Smooth muscle cell (in vitro differentiated cells): ENCODE measurements at regions not wholly inside any gene's neighbourhood (a gene's known extent, or its start where the extent isn't known, plus 50 kb on each side); places are given as distances from the start of the nearest gene placed in this dataset.

Experiments used
- DNase-seq: peaks from one replicate; lab custom pipeline; 2025; ENCODE audit not compliant: unreplicated experiment; lab: John Stamatoyannopoulos, UW
- H2AFZ ChIP-seq: fragments of 200-600 bp; sonication (generic); 2 replicates; pipeline ENCODE4 v1.6.0; 2016; ENCODE audit warnings: antibody characterized with exemption, low read depth, mild to moderate bottlenecking
- H3F3A ChIP-seq: fragments of 200-600 bp; sonication (generic); 2 replicates; pipeline ENCODE4 v1.6.0; 2017; ENCODE audit warnings: antibody characterized with exemption, low read depth
- H3K27ac ChIP-seq: fragments of 200-600 bp; sonication (generic); 2 replicates; pipeline ENCODE4 v1.5.1; 2016; ENCODE audit warnings: low read depth, mild to moderate bottlenecking
- H3K27me3 ChIP-seq: fragments of 200-600 bp; sonication (generic); 2 replicates; pipeline ENCODE4 v1.6.1; 2016; ENCODE audit warnings: low read depth, mild to moderate bottlenecking
- H3K36me3 ChIP-seq: fragments of 200-600 bp; sonication (generic); 2 replicates; pipeline ENCODE4 v1.5.1; 2016; ENCODE audit warnings: low read depth
- H3K4me1 ChIP-seq: fragments of 200-600 bp; sonication (generic); 2 replicates; pipeline ENCODE4 v1.5.1; 2016; ENCODE audit warnings: low read depth
- H3K4me2 ChIP-seq: fragments of 200-600 bp; sonication (generic); 2 replicates; pipeline ENCODE4 v1.6.0; 2016; ENCODE audit warnings: mild to moderate bottlenecking
- H3K4me3 ChIP-seq: fragments of 200-600 bp; sonication (generic); 2 replicates; pipeline ENCODE4 v1.5.1; 2016; ENCODE audit warnings: mild to moderate bottlenecking
- H3K79me2 ChIP-seq: fragments of 200-600 bp; sonication (generic); 2 replicates; pipeline ENCODE4 v1.6.0; 2016; ENCODE audit warnings: low read depth, mild to moderate bottlenecking
- H3K9ac ChIP-seq: fragments of 200-600 bp; sonication (generic); 2 replicates; pipeline ENCODE4 v1.6.0; 2016; ENCODE audit warnings: low read depth
- H3K9me3 ChIP-seq: fragments of 200-600 bp; sonication (generic); replicated peaks from 2 replicates; pipeline ENCODE4 v1.5.1; 2016; ENCODE audit warnings: low read depth
- H4K20me1 ChIP-seq: fragments of 200-600 bp; sonication (generic); 2 replicates; pipeline ENCODE4 v1.6.0; 2016; ENCODE audit warnings: low read depth
- WGBS: methylation state at CpG from one replicate; pipeline ENCODE4 v1.1.7; 2016; ENCODE audit warnings: low lambda C conversion rate; 5-methylcytosine and 5-hydroxymethylcytosine counted together
- TF ChIP-seq, protein P1 (sequence below): fragments of 200-600 bp; sonication (generic); IDR thresholded peaks from 2 replicates; pipeline ENCODE4 v1.5.1; 2017; ENCODE audit warnings: borderline replicate concordance, mild to moderate bottlenecking, antibody characterized with exemption; ENCODE audit not compliant: insufficient read depth, poor library complexity, severe bottlenecking

DNA sequence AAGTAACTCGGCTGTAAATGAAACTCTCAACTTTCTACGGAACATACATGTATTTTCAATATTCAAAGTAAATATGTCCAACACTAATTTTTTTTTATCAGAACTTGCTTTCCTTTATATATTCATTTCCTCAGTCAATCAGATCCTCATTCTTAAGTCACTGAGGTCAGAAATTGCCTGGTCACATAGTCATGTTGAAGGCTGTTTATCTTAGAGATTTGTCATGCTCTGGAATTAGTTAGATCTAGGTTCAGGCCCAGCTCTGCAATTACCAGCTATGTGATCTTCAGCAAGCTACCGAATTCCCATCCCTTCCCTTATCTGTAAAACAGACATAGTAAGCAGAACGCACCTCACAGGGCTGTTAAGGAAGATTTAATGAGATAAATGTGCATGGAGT lies 228.8 kb downstream of the SPCS3 start:
- H3K79me2 ChIP-seq = no peaks in the 10 kb centered on the region
- H3K4me3 ChIP-seq = no peak overlapping the region
- H3K36me3 ChIP-seq = no peaks in the 10 kb centered on the region
- H4K20me1 ChIP-seq = no peaks in the 10 kb centered on the region
- H2AFZ ChIP-seq = no peak overlapping the region
- H3K9me3 ChIP-seq = peaks cover 3% of the 10 kb centered on the region
- TF ChIP-seq, protein P1, sequence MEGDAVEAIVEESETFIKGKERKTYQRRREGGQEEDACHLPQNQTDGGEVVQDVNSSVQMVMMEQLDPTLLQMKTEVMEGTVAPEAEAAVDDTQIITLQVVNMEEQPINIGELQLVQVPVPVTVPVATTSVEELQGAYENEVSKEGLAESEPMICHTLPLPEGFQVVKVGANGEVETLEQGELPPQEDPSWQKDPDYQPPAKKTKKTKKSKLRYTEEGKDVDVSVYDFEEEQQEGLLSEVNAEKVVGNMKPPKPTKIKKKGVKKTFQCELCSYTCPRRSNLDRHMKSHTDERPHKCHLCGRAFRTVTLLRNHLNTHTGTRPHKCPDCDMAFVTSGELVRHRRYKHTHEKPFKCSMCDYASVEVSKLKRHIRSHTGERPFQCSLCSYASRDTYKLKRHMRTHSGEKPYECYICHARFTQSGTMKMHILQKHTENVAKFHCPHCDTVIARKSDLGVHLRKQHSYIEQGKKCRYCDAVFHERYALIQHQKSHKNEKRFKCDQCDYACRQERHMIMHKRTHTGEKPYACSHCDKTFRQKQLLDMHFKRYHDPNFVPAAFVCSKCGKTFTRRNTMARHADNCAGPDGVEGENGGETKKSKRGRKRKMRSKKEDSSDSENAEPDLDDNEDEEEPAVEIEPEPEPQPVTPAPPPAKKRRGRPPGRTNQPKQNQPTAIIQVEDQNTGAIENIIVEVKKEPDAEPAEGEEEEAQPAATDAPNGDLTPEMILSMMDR = no peak
- peaks cover 5% of the 10 kb centered on the region for H3F3A ChIP-seq
- H3K4me1 ChIP-seq = no peaks in the 10 kb centered on the region
- 52% methylated on average over 4 of the region's 4 CpGs for WGBS
- no peaks in the 10 kb centered on the region for H3K27me3 ChIP-seq
- peak overlapping the region; percentile 38 for H3K4me2 ChIP-seq
- no peak for DNase-seq
- no peak overlapping the region for H3K9ac ChIP-seq
- H3K27ac ChIP-seq = peak overlapping the region; percentile 47

- Histone ChIP-seq H3K27me3 (no peaks in the 10 kb centered on the region), H2AFZ (no peak overlapping the region), H3K9me3 (peaks cover 3% of the 10 kb centered on the region), H3K4me1 (no peaks in the 10 kb centered on the region), H4K20me1 (no peaks in the 10 kb centered on the region), H3K27ac (peak overlapping the region; percentile 47), H3K79me2 (no peaks in the 10 kb centered on the region), H3K4me3 (no peak overlapping the region), H3K4me2 (peak overlapping the region; percentile 38), H3K9ac (no peak overlapping the region), H3F3A (peaks cover 5% of the 10 kb centered on the region), H3K36me3 (no peaks in the 10 kb centered on the region)
- DNase-seq = no peak
- 19% methylated on average over 4 of the region's 4 CpGs for WGBS
- TF ChIP-seq, protein P1 = no peak
Measured at GRCh38 chr4:176549161-176549865, 229.5 kb downstream of the SPCS3 start.

DNA sequence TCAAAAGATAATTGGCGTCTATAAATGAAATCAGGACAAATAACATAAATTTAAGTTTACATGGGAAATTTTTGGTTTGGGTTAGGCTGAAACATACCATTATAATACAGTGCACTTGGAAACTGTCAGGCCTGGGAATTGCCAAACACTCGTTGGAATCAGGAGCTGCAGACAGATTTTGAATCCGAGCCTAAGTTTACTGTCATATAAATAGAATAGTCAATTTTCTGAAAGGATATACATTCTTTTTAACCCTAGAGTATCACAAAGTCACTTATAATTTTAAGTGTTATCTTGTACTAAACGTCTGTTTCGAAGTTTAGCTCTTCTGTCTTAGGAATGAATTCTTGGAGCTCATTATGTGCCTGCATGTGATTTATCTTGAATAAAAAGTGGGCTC lies 234.1 kb downstream of the VEGFC start:
- no peak overlapping the region for H2AFZ ChIP-seq
- no peaks in the 10 kb centered on the region for H3K4me1 ChIP-seq
- no peak for DNase-seq
- TF ChIP-seq, protein P1 = no peak
- H3K9ac ChIP-seq = no peak overlapping the region
- no peaks in the 10 kb centered on the region for H3K36me3 ChIP-seq
- 81% methylated on average over 5 of the region's 5 CpGs for WGBS
- H4K20me1 ChIP-seq = no peaks in the 10 kb centered on the region
- H3K27ac ChIP-seq = no peak overlapping the region
- H3K9me3 ChIP-seq = no peaks in the 10 kb centered on the region
- H3K4me3 ChIP-seq = no peak overlapping the region
- H3K4me2 ChIP-seq = no peak overlapping the region
- H3F3A ChIP-seq = no peaks in the 10 kb centered on the region
- H3K27me3 ChIP-seq = no peaks in the 10 kb centered on the region
- no peaks in the 10 kb centered on the region for H3K79me2 ChIP-seq

DNA sequence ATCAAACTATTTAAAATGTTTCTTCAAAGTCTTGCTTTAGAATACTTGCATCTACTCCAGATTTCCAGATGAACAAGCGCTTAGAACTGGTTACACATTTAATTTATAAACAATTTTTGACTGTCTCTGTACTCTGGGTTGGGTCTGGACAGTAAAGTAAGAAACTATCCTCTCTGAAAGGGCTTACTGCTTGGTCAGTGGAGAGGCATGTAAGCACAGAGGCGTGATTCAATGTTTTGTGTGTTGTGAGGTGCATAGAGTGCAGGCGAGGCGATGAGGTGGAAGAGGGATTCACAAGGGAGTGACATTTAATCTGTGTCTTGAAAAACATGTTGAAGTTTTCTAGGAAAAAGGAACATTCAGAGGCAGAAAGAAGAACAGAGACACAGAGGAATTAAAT lies 231.4 kb downstream of the VEGFC start:
- TF ChIP-seq, protein P1 = no peak
- Histone ChIP-seq H3K4me1 (no peaks in the 10 kb centered on the region), H3K27me3 (no peaks in the 10 kb centered on the region), H3F3A (no peaks in the 10 kb centered on the region), H3K4me2 (no peak overlapping the region), H3K9me3 (no peaks in the 10 kb centered on the region), H3K4me3 (no peak overlapping the region), H4K20me1 (no peaks in the 10 kb centered on the region), H3K9ac (no peak overlapping the region), H3K27ac (no peak overlapping the region), H3K36me3 (no peaks in the 10 kb centered on the region), H2AFZ (no peak overlapping the region), H3K79me2 (no peaks in the 10 kb centered on the region)
- DNase-seq = no peak
- whole genome bisulfite sequencing = 85% methylated on average over 4 of the region's 4 CpGs
